Trophoblast cell (in vitro differentiated cells and primary cell): ENCODE measurements at regions not wholly inside any gene's neighbourhood (a gene's known extent, or its start where the extent isn't known, plus 50 kb on each side); places are given as distances from the start of the nearest gene placed in this dataset.
"Not testable (repeated sequence)": the region's sequence is repeated elsewhere in the genome, so short reads cannot be mapped to it uniquely, and the experiment has no call there.

ENCODE experiments used
- DNase-seq, 2 donors: peaks; one replicate each; pipeline ENCODE4 v3.0.0-alpha.2; 2016
- H2AFZ ChIP-seq: 2 replicates; pipeline ENCODE4 v1.6.1; 2013; ENCODE audit warnings: low read length, moderate library complexity, mild to moderate bottlenecking; ENCODE audit not compliant: insufficient read depth, poor library complexity
- H2AK5ac ChIP-seq: 2 replicates; pipeline ENCODE4 v1.6.1; 2013; ENCODE audit warnings: mild to moderate bottlenecking, low read length
- H2BK120ac ChIP-seq: 2 replicates; pipeline ENCODE4 v1.6.1; 2013; ENCODE audit warnings: low read length, mild to moderate bottlenecking, moderate library complexity; ENCODE audit not compliant: insufficient read depth, poor library complexity
- H2BK12ac ChIP-seq: 2 replicates; pipeline ENCODE4 v1.6.1; 2013; ENCODE audit warnings: mild to moderate bottlenecking, low read length, moderate library complexity
- H2BK5ac ChIP-seq: 2 replicates; pipeline ENCODE4 v1.6.1; 2013; ENCODE audit warnings: low read length, low read depth, moderate library complexity, mild to moderate bottlenecking; ENCODE audit not compliant: poor library complexity
- H3K14ac ChIP-seq: 2 replicates; pipeline ENCODE4 v1.6.1; 2013; ENCODE audit warnings: mild to moderate bottlenecking, low read length
- H3K18ac ChIP-seq: 2 replicates; pipeline ENCODE4 v1.6.1; 2013; ENCODE audit warnings: mild to moderate bottlenecking, low read length
- H3K23ac ChIP-seq: 2 replicates; pipeline ENCODE4 v1.6.1; 2013; ENCODE audit warnings: low read length
- H3K27ac ChIP-seq: 2 replicates; pipeline ENCODE4 v1.5.1; 2013; ENCODE audit warnings: low read depth, mild to moderate bottlenecking, inconsistent platforms, low read length, moderate library complexity
- H3K27me3 ChIP-seq: 2 replicates; pipeline ENCODE4 v1.6.1; 2013; ENCODE audit warnings: inconsistent platforms, mild to moderate bottlenecking, low read length, moderate library complexity; ENCODE audit not compliant: insufficient read depth
- H3K36me3 ChIP-seq, 2 experiments: 1 replicate in 1 of 2; 2 replicates in 1 of 2; pipeline ENCODE4 v1.6.1; 2013; ENCODE audit warnings: low read length in 2 of 2, mild to moderate bottlenecking in 2 of 2, moderate library complexity in 1 of 2; ENCODE audit not compliant: insufficient read depth in 2 of 2, control insufficient read depth in 1 of 2
- H3K4ac ChIP-seq: 2 replicates; pipeline ENCODE4 v1.6.1; 2013; ENCODE audit warnings: low read depth, mild to moderate bottlenecking, low read length, moderate library complexity
- H3K4me1 ChIP-seq, 2 experiments: 1 replicate in 1 of 2; 2 replicates in 1 of 2; pipeline ENCODE4 v1.6.1; 2013; ENCODE audit warnings: low read length in 2 of 2, mild to moderate bottlenecking in 2 of 2, moderate library complexity in 1 of 2; ENCODE audit not compliant: insufficient read depth in 2 of 2, control insufficient read depth in 1 of 2
- H3K4me2 ChIP-seq: 2 replicates; pipeline ENCODE4 v1.6.1; 2013; ENCODE audit warnings: inconsistent platforms, mild to moderate bottlenecking, low read length, moderate library complexity
- H3K4me3 ChIP-seq: 2 replicates; pipeline ENCODE4 v1.5.1; 2013; ENCODE audit warnings: mild to moderate bottlenecking, low read depth, low read length, inconsistent platforms
- H3K79me1 ChIP-seq: one replicate; pipeline ENCODE4 v1.6.1; 2013; ENCODE audit warnings: low read length
- H3K79me2 ChIP-seq: 2 replicates; pipeline ENCODE4 v1.6.1; 2013; ENCODE audit warnings: low read length, mild to moderate bottlenecking; ENCODE audit not compliant: control insufficient read depth, insufficient read depth, poor library complexity
- H3K9ac ChIP-seq: 2 replicates; pipeline ENCODE4 v1.6.1; 2013; ENCODE audit warnings: mild to moderate bottlenecking, low read length
- H3K9me3 ChIP-seq: 2 replicates; pipeline ENCODE4 v1.6.1; 2013; ENCODE audit warnings: low read depth, mild to moderate bottlenecking, control low read depth, inconsistent platforms, low read length; ENCODE audit not compliant: insufficient read depth
- H4K12ac ChIP-seq: 2 replicates; pipeline ENCODE4 v1.6.1; 2013; ENCODE audit warnings: low read depth, mild to moderate bottlenecking, low read length, moderate library complexity
- H4K8ac ChIP-seq: 2 replicates; pipeline ENCODE4 v1.6.1; 2013; ENCODE audit warnings: low read depth, mild to moderate bottlenecking, low read length, moderate library complexity
- H4K91ac ChIP-seq: one replicate; pipeline ENCODE4 v1.6.1; 2013; ENCODE audit warnings: low read depth, mild to moderate bottlenecking, low read length, moderate library complexity
- WGBS: extraction: QIAGEN DNeasy Blood & Tissue Kit; methylation state at CpG from one replicate; pipeline ENCODE4 v1.1.7; 2013; ENCODE audit warnings: missing lambda C conversion rate; ENCODE audit not compliant: insufficient read length, insufficient coverage; ENCODE audit errors: extremely low coverage; 5-methylcytosine and 5-hydroxymethylcytosine counted together

DNA sequence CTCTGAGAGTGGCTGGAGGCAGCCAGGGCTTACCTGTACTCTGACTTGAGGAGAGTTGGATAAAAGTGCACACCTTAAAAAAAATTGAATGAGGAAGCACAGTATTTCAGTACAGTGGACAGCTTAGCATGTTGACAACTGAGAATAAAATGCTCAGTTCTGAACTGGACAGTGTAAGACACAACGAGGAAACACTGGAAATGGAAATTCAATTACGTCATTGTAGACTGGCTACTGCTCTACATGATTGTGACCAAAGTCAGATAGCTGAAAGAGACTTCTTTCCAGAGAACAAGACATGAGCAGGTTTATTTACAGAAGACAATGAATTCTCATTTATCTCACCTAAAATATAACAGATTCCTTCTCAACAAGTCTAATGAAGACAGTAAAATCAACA, 100.1 kb downstream of the CCDC74A start:
- H4K8ac ChIP-seq, H3K9ac ChIP-seq, H3K23ac ChIP-seq, H3K27me3 ChIP-seq, H3K14ac ChIP-seq, H3K4me1 ChIP-seq, H2BK12ac ChIP-seq, H3K4me2 ChIP-seq, H3K18ac ChIP-seq, H3K36me3 ChIP-seq, H3K4ac ChIP-seq, H3K79me1 ChIP-seq, H4K91ac ChIP-seq, H2AFZ ChIP-seq, H2BK5ac ChIP-seq, H4K12ac ChIP-seq, H3K4me3 ChIP-seq, H3K27ac ChIP-seq, H2AK5ac ChIP-seq, H2BK120ac ChIP-seq, DNase-seq, H3K9me3 ChIP-seq, H3K79me2 ChIP-seq: not testable (repeated sequence)
- WGBS: no CpG with 5 or more reads among the region's 2 CpGs

DNA sequence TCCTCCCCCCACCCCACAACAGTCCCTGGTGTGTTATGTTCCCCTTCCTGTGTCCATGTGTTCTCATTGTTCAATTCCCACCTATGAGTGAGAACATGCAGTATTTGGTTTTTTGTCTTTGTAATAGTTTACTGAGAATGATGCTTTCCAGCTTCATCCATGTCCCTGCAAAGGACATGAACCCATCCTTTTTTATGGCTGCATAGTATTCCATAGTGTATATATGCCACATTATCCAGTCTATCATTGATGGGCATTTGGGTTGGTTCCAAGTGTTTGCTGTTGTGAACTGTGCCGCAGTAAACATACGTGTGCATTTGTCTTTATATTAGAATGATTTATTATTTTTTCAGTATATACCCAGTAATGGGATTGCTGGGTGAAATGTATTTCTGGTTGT, 104.0 kb downstream of the CCDC74A start:
- not testable (repeated sequence) for H3K4me3 ChIP-seq, H4K12ac ChIP-seq, DNase-seq, H3K27ac ChIP-seq, H3K79me1 ChIP-seq, H3K4me1 ChIP-seq, H3K14ac ChIP-seq, H3K23ac ChIP-seq, H2BK120ac ChIP-seq, H3K36me3 ChIP-seq, H3K9me3 ChIP-seq, H2BK12ac ChIP-seq, H4K91ac ChIP-seq, H2BK5ac ChIP-seq, H2AFZ ChIP-seq, H3K27me3 ChIP-seq, H3K79me2 ChIP-seq, H3K18ac ChIP-seq, H3K4ac ChIP-seq, H3K4me2 ChIP-seq, H2AK5ac ChIP-seq, H4K8ac ChIP-seq, H3K9ac ChIP-seq
- WGBS: no CpG with 5 or more reads among the region's 2 CpGs

DNA sequence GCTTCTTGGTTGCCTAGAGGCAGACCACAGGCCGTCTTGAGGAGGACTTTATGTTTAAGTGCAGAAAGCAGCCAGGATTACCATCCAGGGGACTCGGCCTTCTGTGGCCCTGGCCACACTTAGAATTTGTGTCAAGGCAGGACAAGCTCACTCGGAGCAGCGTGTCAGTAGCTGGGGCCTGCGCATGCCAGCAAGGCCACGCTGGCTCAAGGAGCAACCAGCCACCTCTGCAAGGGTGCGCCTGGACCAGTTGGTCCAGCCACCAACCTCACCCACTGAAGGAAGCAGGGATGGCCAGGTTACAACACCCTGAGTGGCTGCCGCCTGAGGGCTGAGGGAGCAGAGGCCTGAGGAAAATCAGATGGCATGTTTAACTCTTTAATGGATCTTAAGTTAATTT, 105.7 kb downstream of the CCDC74A start:
- H2BK120ac ChIP-seq, H3K4me3 ChIP-seq, H4K8ac ChIP-seq, H4K91ac ChIP-seq, H3K79me1 ChIP-seq, DNase-seq, H3K23ac ChIP-seq, H3K9me3 ChIP-seq, H3K4me2 ChIP-seq, H2BK12ac ChIP-seq, H2AK5ac ChIP-seq, H3K27ac ChIP-seq, H3K79me2 ChIP-seq, H3K4ac ChIP-seq, H4K12ac ChIP-seq, H3K14ac ChIP-seq, H3K18ac ChIP-seq, H2BK5ac ChIP-seq, H3K9ac ChIP-seq, H3K36me3 ChIP-seq, H3K27me3 ChIP-seq, H3K4me1 ChIP-seq, H2AFZ ChIP-seq: not testable (repeated sequence)
- WGBS: no CpG with 5 or more reads among the region's 8 CpGs

DNA sequence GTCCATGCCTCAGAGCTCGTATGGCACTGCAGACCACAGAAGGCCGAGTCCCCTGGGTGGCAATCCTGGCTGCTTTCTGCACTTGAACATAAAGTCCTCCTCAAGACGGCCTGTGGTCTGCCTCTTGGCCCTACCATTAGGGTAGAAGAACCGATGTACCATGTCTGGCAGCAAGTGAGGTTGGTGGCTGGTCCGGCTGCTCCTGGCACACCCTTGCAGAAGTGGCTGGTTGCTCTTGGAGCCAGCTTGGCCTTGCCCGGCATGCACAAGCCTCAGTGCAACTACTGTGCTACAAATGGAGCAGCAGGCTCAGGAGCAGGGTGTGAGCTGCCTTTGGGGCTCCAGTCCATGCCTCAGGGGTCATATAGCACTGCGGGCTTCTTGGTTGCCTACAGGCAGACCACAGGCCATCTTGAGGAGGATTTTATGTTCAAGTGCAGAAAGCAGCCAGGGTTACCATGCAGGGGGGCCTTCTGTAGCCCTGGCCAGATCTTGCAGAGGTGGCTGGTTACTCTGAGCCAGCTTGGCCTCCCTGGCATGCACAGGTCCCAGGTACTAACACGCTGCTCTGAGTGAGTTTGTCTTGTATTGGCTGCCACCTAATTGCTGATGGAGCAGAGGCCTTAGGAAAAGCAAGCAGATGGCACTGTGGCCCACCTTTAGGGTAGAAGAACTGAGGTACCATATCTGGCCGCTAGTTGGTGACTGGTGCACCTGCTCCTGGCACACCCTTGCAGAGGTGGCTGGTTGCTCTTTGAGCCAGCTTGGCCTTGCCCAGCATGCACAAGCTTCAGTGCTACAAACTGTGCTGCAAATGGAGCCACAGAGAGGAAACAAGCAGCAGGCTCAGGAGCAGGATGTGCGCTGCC, 106.4 kb downstream of the CCDC74A start:
- not testable (repeated sequence) for H2AFZ ChIP-seq, H3K4me1 ChIP-seq, H2BK5ac ChIP-seq, H3K14ac ChIP-seq, H3K4me2 ChIP-seq, H2BK120ac ChIP-seq, DNase-seq, H3K27ac ChIP-seq, H3K9ac ChIP-seq, H3K18ac ChIP-seq, H3K36me3 ChIP-seq, H3K79me2 ChIP-seq, H3K79me1 ChIP-seq, H3K9me3 ChIP-seq, H3K4me3 ChIP-seq, H3K4ac ChIP-seq, H3K23ac ChIP-seq, H4K12ac ChIP-seq, H2BK12ac ChIP-seq, H3K27me3 ChIP-seq, H2AK5ac ChIP-seq, H4K8ac ChIP-seq, H4K91ac ChIP-seq
- WGBS: no CpG with 5 or more reads among the region's 10 CpGs
